IMR-90 (cell line): ENCODE measurements at regions not wholly inside any gene's neighbourhood (a gene's known extent, or its start where the extent isn't known, plus 50 kb on each side); places are given as distances from the start of the nearest gene placed in this dataset.

Experiments
- ATAC-seq: fragments of 200-7000 bp; cut with Tn5 transposase; 2 replicates; pipeline ENCODE4 v1.9.1; 2020; ENCODE audit warnings: low read depth, mild to moderate bottlenecking, moderate library complexity
- BruUV-seq: library from RNA; stranded (reverse); fragments of 400-500 nt; replicated peaks from 2 replicates; lab custom pipeline; 2021; lab: Mats Ljungman, UMichigan
- CTCF ChIA-PET: fragments of 300-600 bp; formaldehyde crosslinking; extraction: SDS; loops from one replicate; lab custom pipeline; 2021; ENCODE audit warnings: antibody characterized with exemption; lab: Yijun Ruan, JAX
- POLR2A ChIA-PET: fragments of 300-600 bp; sonication (Branson Sonifier 250); formaldehyde crosslinking; loops from one replicate; lab custom pipeline; 2022; ENCODE audit warnings: antibody characterized with exemption; ENCODE audit not compliant: unreplicated experiment; lab: Charles Lee
- DNase-seq: peaks from one replicate; pipeline ENCODE4 v3.0.0; 2013
- H2AFZ ChIP-seq: replicated peaks from 2 replicates; pipeline ENCODE3; 2013; ENCODE audit warnings: low read length, mild to moderate bottlenecking; ENCODE audit not compliant: poor library complexity
- H2AK5ac ChIP-seq: 2 replicates; pipeline ENCODE4 v1.6.1; 2013; ENCODE audit warnings: low read depth, low read length, inconsistent platforms
- H2AK9ac ChIP-seq: replicated peaks from 2 replicates; pipeline ENCODE3; 2013; ENCODE audit warnings: mild to moderate bottlenecking, low read depth, low read length, moderate library complexity; ENCODE audit not compliant: poor library complexity
- H2BK120ac ChIP-seq: 2 replicates; pipeline ENCODE4 v1.6.1; 2013; ENCODE audit warnings: low read depth, low read length, inconsistent platforms
- H2BK15ac ChIP-seq: 3 replicates; pipeline ENCODE4 v1.6.1; 2013; ENCODE audit warnings: low read depth, low read length, inconsistent platforms
- H2BK20ac ChIP-seq: 2 replicates; pipeline ENCODE4 v1.6.1; 2013; ENCODE audit warnings: low read depth, mild to moderate bottlenecking, inconsistent platforms, low read length, moderate library complexity
- H2BK5ac ChIP-seq: 2 replicates; pipeline ENCODE4 v1.6.1; 2013; ENCODE audit warnings: mild to moderate bottlenecking, low read depth, low read length, inconsistent platforms; ENCODE audit not compliant: poor library complexity, severe bottlenecking
- H3K14ac ChIP-seq: replicated peaks from 2 replicates; pipeline ENCODE4 v1.6.1; 2013; ENCODE audit warnings: low read depth, low read length, inconsistent platforms
- H3K18ac ChIP-seq: 2 replicates; pipeline ENCODE4 v1.6.1; 2013; ENCODE audit warnings: low read depth, low read length, control low read depth
- H3K23ac ChIP-seq: 2 replicates; pipeline ENCODE4 v1.6.1; 2013; ENCODE audit warnings: low read depth, low read length, inconsistent platforms
- H3K27ac ChIP-seq: 2 replicates; pipeline ENCODE4 v1.5.1; 2013; ENCODE audit warnings: mild to moderate bottlenecking, control low read depth, low read length; ENCODE audit not compliant: insufficient read depth
- H3K27me3 ChIP-seq: 2 replicates; pipeline ENCODE4 v1.6.1; 2013; ENCODE audit warnings: low read length; ENCODE audit not compliant: control insufficient read depth, insufficient read depth
- H3K36me3 ChIP-seq: 2 replicates; pipeline ENCODE4 v1.6.1; 2013; ENCODE audit warnings: low read length, mixed read lengths; ENCODE audit not compliant: control insufficient read depth, insufficient read depth
- H3K4ac ChIP-seq: 2 replicates; pipeline ENCODE4 v1.6.1; 2013; ENCODE audit warnings: low read depth, low read length, inconsistent platforms
- H3K4me1 ChIP-seq: 2 replicates; pipeline ENCODE4 v1.6.1; 2013; ENCODE audit warnings: low read length, mixed read lengths; ENCODE audit not compliant: control insufficient read depth, insufficient read depth
- H3K4me2 ChIP-seq: 2 replicates; pipeline ENCODE4 v1.6.1; 2013; ENCODE audit warnings: low read depth, mild to moderate bottlenecking, control low read depth, low read length, moderate library complexity
- H3K4me3 ChIP-seq: 2 replicates; pipeline ENCODE4 v1.5.1; 2013; ENCODE audit warnings: low read depth, mild to moderate bottlenecking, control low read depth, low read length, moderate library complexity; ENCODE audit not compliant: insufficient read depth
- H3K56ac ChIP-seq: 2 replicates; pipeline ENCODE4 v1.6.1; 2013; ENCODE audit warnings: low read length, inconsistent platforms; ENCODE audit not compliant: insufficient read depth; ENCODE audit errors: extremely low read depth
- H3K79me1 ChIP-seq, 2 experiments: 2 replicates each; pipeline ENCODE4 v1.6.1; 2013; ENCODE audit warnings: low read length in 2 of 2, inconsistent platforms in 1 of 2, low read depth in 1 of 2
- H3K9ac ChIP-seq: 2 replicates; pipeline ENCODE4 v1.6.1; 2013; ENCODE audit warnings: low read depth, low read length, control low read depth
- H3K9me1 ChIP-seq: 2 replicates; pipeline ENCODE4 v1.6.1; 2013; ENCODE audit warnings: low read length, inconsistent platforms; ENCODE audit not compliant: insufficient read depth
- H3K9me3 ChIP-seq: 2 replicates; pipeline ENCODE4 v1.6.1; 2013; ENCODE audit warnings: low read length; ENCODE audit not compliant: control insufficient read depth, insufficient read depth
- H4K20me1 ChIP-seq: 2 replicates; pipeline ENCODE4 v1.6.1; 2013; ENCODE audit warnings: low read length, inconsistent platforms; ENCODE audit not compliant: insufficient read depth
- H4K5ac ChIP-seq: 2 replicates; pipeline ENCODE4 v1.6.1; 2013; ENCODE audit warnings: mild to moderate bottlenecking, low read depth, low read length, control low read depth
- H4K8ac ChIP-seq, 2 experiments: 2 replicates each; pipeline ENCODE4 v1.6.1; 2013; ENCODE audit warnings: low read depth in 2 of 2, low read length in 2 of 2, control low read depth in 1 of 2, inconsistent platforms in 1 of 2
- H4K91ac ChIP-seq: 2 replicates; pipeline ENCODE4 v1.6.1; 2013; ENCODE audit warnings: low read depth, low read length, inconsistent platforms; ENCODE audit not compliant: insufficient read depth
- BHLHE40 ChIP-seq: fragments of 150-350 bp; IDR thresholded peaks from 2 replicates; pipeline ENCODE4 v1.6.1; 2016; ENCODE audit warnings: mild to moderate bottlenecking, low read depth, low read length
- CEBPB ChIP-seq: IDR thresholded peaks from 2 replicates; pipeline ENCODE4 v1.6.1; 2012; ENCODE audit warnings: low read depth, low read length, improper control_type of control experiment
- CHD1 ChIP-seq: IDR thresholded peaks from 2 replicates; pipeline ENCODE4 v1.6.1; 2012; ENCODE audit warnings: low read depth, low read length, improper control_type of control experiment
- CTCF ChIP-seq: conservative IDR thresholded peaks from 2 replicates; pipeline ENCODE4 v1.5.1; 2012; ENCODE audit warnings: mild to moderate bottlenecking, low read depth, low read length, improper control_type of control experiment
- ELK1 ChIP-seq: fragments of 150-350 bp; IDR thresholded peaks from 2 replicates; pipeline ENCODE4 v1.6.1; 2016; ENCODE audit warnings: low read depth, mild to moderate bottlenecking, low read length, moderate library complexity, borderline replicate concordance
- FOS ChIP-seq: fragments of 150-350 bp; IDR thresholded peaks from 2 replicates; pipeline ENCODE4 v1.6.1; 2016; ENCODE audit warnings: low read depth, low read length
- MAFK ChIP-seq: IDR thresholded peaks from 2 replicates; pipeline ENCODE4 v1.6.1; 2012; ENCODE audit warnings: low read depth, low read length, improper control_type of control experiment
- MAZ ChIP-seq: IDR thresholded peaks from 2 replicates; pipeline ENCODE4 v1.6.1; 2012; ENCODE audit warnings: low read depth, mild to moderate bottlenecking, low read length, improper control_type of control experiment, moderate library complexity, borderline replicate concordance
- MXI1 ChIP-seq: IDR thresholded peaks from 2 replicates; pipeline ENCODE4 v1.6.1; 2012; ENCODE audit warnings: low read depth, mild to moderate bottlenecking, low read length, moderate library complexity, borderline replicate concordance
- NFE2L2 ChIP-seq: fragments of 150-350 bp; IDR thresholded peaks from 2 replicates; pipeline ENCODE4 v1.6.1; 2016; ENCODE audit warnings: low read depth, mild to moderate bottlenecking, low read length
- POLR2A ChIP-seq: IDR thresholded peaks from 2 replicates; pipeline ENCODE4 v1.6.1; 2012; ENCODE audit warnings: mild to moderate bottlenecking, low read depth, low read length
- RAD21 ChIP-seq: IDR thresholded peaks from 2 replicates; pipeline ENCODE4 v1.6.1; 2012; ENCODE audit warnings: low read length, improper control_type of control experiment
- RCOR1 ChIP-seq: IDR thresholded peaks from 2 replicates; pipeline ENCODE4 v1.6.1; 2012; ENCODE audit warnings: mild to moderate bottlenecking, low read length, improper control_type of control experiment; ENCODE audit not compliant: insufficient replicate concordance
- RFX5 ChIP-seq: IDR thresholded peaks from 2 replicates; pipeline ENCODE4 v1.8.0; 2012; ENCODE audit warnings: low read depth, mild to moderate bottlenecking, low read length, moderate library complexity
- SMC3 ChIP-seq: fragments of 150-350 bp; IDR thresholded peaks from 2 replicates; pipeline ENCODE4 v1.6.1; 2016; ENCODE audit warnings: low read depth, mild to moderate bottlenecking, antibody characterized with exemption, low read length, moderate library complexity
- USF2 ChIP-seq: fragments of 150-350 bp; IDR thresholded peaks from 2 replicates; pipeline ENCODE4 v1.6.1; 2017; ENCODE audit warnings: mild to moderate bottlenecking, antibody characterized with exemption, low read length, low read depth
- WGBS, 2 experiments: methylation state at CpG; one replicate each; pipeline versions ENCODE4 v1.1.5 to v1.1.7; 2013; ENCODE audit warnings: missing lambda C conversion rate in 2 of 2; ENCODE audit not compliant: insufficient read length in 1 of 2; ENCODE audit errors: extremely low coverage in 2 of 2; 5-methylcytosine and 5-hydroxymethylcytosine counted together
- dilution Hi-C: fragments of 300-500 bp; cut with HindIII; formaldehyde crosslinking; loops from one replicate; pipeline ENCODE4 v1.14.3; 2018; ENCODE audit warnings: low sequenced_read_pairs; ENCODE audit not compliant: unreplicated experiment
- in situ Hi-C: fragments of 300-500 bp; cut with MboI; formaldehyde crosslinking; loops from 3 replicates; pipeline ENCODE4 v1.14.3; 2019; ENCODE audit warnings: low sequenced_read_pairs, inconsistent platforms, mixed read lengths
- intact Hi-C: fragments of 100-400 bp; cut with micrococcal nuclease; formaldehyde crosslinking; loops from 2 replicates; pipeline ENCODE4 v1.10.0; 2022

- H2BK20ac ChIP-seq, result no peak overlapping the region
- intact Hi-C loops, result loop anchor here (10.0 kb wide), 1 partner anchor 988 kb away; no protein-coding TSS in a partner anchor
- no peak overlapping the region for H2BK120ac ChIP-seq
- no peak overlapping the region for H3K23ac ChIP-seq
- no peaks in the 10 kb centered on the region for H3K4me1 ChIP-seq
- DNase-seq, result no peak
- H3K4me3 ChIP-seq, result no peak overlapping the region
- dilution Hi-C loops, result no loop called here
- no peak overlapping the region for H3K9ac ChIP-seq
- in situ Hi-C loops, result no loop called here
- H2AK9ac ChIP-seq, result no peak overlapping the region
- H3K14ac ChIP-seq, result no peak overlapping the region
- H2AFZ ChIP-seq, result no peak overlapping the region
- no peaks in the 10 kb centered on the region for H3K36me3 ChIP-seq
- H2BK5ac ChIP-seq, result no peak overlapping the region
- no peak overlapping the region for H3K27ac ChIP-seq
- H4K91ac ChIP-seq, result no peak overlapping the region
- no peak overlapping the region for H2BK15ac ChIP-seq
- WGBS, 2 experiments, result no CpG with 5 or more reads among the region's 5 CpGs
- H3K9me3 ChIP-seq, result peaks cover 17% of the 10 kb centered on the region
- ChIA-PET POLR2A (no interaction called here), CTCF (no interaction called here)
- no TSS peak for BruUV-seq
- no peaks in the 10 kb centered on the region for H4K20me1 ChIP-seq
- H2AK5ac ChIP-seq, result no peak overlapping the region
- no peak for ATAC-seq
- no peaks in the 10 kb centered on the region for H3K79me1 ChIP-seq
- no peaks in the 10 kb centered on the region for H3K9me1 ChIP-seq
- no peak overlapping the region for H4K5ac ChIP-seq
- H3K27me3 ChIP-seq, result no peaks in the 10 kb centered on the region
- no peak for TF ChIP-seq ELK1
- TF ChIP-seq SMC3, result no peak
- no peak for TF ChIP-seq FOS
- TF ChIP-seq MAFK, result no peak
- no peak for TF ChIP-seq CTCF
- no peak for TF ChIP-seq RAD21
- TF ChIP-seq RFX5, result no peak
- TF ChIP-seq POLR2A, result no peak
- TF ChIP-seq NFE2L2, result no peak
- TF ChIP-seq CEBPB, result no peak
- no peak for TF ChIP-seq CHD1
- TF ChIP-seq BHLHE40, result no peak
- TF ChIP-seq MXI1, result no peak
- no peak for TF ChIP-seq USF2
- no peak for TF ChIP-seq RCOR1
- TF ChIP-seq MAZ, result no peak
- no peak overlapping the region for H4K8ac ChIP-seq
- H3K18ac ChIP-seq, result no peak overlapping the region
- H3K4ac ChIP-seq, result no peak overlapping the region
- no peak overlapping the region for H3K56ac ChIP-seq
- no peak overlapping the region for H3K4me2 ChIP-seq
Measured at GRCh38 chr5:28012538-28012937, 974.2 kb upstream of the CDH9 start.
